Anterior cingulate cortex (tissue), 58 donors: ENCODE measurements at regions not wholly inside any gene's neighbourhood (a gene's known extent, or its start where the extent isn't known, plus 50 kb on each side); places are given as distances from the start of the nearest gene placed in this dataset.
A peak's percentile ranks its signal among the peaks of the same experiment; 100 is the strongest.
"Not testable (repeated sequence)": the region's sequence is repeated elsewhere in the genome, so short reads cannot be mapped to it uniquely, and the experiment has no call there.

Experiments used
- DNase-seq, 58 donors: peaks; one replicate each; lab custom pipeline; 2025; lab: John Stamatoyannopoulos, UW

DNA sequence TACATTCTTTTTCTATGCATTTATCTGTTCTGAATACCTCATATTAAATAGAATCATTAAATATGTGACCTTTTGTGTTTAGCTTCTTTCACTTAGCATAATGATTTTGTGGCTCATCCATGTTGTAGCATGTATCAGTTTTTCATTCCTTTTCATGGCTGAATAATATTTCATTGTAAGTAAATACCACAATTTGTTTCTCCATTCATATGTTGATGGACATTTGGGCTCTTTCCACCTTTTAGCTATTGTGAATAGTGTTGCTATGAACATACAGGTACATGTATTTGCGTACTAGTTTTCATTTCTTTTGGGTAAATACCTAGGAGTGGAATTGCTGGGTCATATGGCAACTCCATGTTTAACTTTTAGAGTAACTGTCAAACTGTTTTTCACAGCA, 85.1 kb downstream of the GNL3L start:
- no peak for DNase-seq

DNA sequence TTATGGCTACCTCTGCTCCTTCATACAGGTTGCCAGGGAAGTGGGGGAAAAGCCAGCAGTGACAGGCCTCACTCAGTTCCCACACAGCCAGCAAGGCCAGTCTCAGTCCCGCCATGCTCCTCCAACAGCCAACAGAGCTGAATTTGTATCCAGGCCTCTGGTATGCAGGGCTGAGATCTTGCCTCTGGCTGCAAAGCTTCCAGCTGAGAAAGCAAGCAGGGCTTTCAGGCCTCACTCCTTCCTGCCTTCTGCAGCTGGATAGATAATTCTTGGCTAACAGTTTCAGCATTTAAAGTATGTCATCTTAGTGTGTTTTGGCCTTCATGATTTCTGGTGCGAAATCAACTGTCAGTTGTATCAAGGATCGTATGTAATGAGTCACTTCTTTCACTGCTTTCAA, 103.6 kb downstream of the GNL3L start:
- DNase-seq, result no peak

DNA sequence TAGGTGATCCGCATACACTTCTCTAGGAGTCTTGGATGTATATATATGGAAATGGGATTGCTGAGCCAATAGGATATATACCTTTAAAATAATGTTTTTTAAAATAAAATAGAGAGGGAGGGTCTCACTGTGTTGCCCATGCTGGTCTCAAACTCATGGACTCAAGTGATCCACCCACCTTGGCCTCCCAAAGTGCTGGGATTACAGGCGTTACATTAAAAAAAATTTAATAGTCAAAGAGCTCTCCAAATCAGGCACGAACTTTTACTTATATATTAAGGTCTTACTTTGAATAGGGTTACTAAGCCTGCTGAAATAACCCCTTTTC, 109.0 kb downstream of the GNL3L start:
- DNase-seq, result no peak

DNA sequence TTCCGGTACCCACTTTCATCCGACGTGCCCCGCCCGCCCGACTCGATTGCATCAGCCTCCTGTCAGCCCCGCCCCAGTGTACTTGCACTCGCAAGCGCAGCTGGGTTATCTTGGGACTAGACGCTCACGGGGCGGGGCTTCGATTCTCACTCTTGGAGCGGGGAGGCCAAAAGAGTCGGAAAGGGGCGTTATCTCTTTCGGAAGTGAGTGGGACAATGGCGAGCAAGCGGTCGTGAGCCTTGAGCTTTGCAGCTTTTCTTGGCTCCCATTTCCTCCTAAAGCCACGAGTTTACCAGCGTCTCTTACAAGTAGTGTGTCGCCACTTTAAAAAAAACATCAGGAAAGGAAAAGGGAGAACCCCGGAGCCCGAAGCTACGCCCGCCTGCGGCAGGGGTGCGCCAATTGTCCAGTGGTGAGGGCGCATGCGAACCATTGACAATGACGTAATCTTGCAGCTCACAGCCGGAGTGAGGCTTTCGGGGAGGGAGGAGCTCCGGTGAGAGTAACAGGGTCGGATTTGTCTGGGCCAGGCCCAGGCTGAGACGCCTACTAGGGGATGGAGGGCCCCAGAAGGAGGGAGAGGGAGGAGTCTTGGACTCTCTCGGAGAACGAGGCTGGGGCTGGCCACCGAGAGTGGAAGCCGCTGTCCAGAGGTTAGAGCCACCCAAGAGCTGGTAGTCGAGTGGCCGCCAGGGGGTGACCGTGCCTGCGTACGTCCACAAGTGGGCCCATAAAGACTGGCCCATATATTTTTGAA, 109.5 kb downstream of the GNL3L start:
- DNase-seq, result peak; percentile 31 to 93 (median 82)

DNA sequence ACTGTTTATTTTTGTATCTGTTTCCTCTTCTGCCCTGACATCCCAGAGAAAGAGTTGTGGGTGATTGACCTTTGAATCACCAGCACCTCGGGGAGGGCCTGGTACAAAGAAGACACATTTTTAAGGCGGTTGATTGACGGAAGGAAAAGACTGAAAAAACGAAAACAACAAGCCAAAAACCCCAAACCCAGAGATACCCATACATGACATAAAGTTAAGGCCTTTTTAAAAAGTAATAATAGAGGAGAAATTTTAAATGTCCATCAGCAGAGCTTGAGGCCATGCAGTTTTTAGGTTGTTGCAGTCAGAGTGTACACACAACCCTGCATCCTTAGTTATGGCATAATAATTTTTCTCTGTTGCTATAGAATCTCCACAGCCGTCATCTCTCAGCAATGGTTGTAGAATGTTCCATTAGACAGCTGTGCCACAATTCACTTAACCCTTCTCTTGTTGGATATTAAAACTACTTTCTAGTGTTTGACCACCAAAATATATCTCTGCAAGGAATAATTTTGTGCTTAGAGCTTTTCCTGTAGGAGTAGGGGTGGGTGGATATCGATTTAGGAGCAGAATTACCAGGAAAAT, 110.2 kb downstream of the GNL3L start:
- no peak for DNase-seq

DNA sequence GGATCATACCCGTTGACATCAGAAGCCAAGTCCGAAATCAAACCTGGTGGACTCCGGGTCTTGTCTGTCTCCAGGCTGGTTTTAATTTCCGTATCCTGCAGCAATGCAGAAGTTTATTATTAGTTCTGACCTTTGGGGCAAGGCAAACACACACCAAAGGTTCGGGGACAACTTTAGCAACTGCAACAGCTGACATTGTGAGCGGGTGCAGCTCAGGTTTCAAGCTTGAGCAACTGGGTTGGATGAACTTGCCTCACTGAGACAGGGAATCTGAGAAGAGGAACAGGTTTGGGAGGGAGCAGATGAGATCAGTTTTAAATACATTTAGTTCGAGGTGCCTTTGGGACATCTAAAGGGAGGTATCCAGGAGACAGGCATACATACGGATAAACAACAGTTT, 110.7 kb downstream of the GNL3L start:
- DNase-seq, result peak in 2 of 58 donors; percentile 0

DNA sequence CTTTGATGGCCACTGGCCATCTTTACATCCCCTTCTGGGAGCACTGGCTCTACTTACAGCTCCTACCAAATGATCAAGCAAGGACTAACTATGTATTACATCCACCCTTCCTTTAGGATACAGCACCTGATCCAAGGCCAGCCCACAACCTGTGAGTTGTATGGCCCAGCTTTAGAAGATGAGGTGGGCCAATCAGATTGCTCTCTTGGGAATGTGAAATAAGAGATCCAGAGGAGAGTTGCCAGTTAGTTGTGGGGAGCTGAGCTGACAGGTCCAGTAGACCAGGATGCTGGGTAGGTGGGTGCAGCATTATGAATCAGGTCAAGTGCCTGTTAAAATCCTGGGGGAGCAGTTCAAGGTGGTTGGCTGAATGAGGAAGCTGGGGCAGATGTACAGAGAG, 111.5 kb downstream of the GNL3L start:
- DNase-seq, result no peak

DNA sequence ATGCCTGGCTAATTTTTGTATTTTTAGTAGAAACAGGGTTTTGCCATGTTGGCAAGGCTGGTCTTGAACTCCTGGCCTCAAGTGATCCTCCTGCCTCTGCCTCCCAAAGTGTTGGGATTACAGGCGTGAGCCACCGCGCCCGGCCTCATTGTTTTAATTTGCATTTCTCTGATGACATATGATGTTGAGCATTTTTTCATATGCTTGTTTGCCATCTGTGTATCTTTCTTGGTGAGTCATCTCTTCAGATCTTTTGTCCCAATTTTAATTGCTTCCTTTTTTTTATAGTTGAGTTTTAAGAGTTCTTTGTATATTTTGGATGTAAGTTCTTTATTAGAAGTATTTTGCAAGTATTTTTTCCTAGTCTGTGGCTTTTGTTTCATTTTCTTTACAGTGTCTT, 117.6 kb downstream of the GNL3L start:
- DNase-seq, result not testable (repeated sequence)

DNA sequence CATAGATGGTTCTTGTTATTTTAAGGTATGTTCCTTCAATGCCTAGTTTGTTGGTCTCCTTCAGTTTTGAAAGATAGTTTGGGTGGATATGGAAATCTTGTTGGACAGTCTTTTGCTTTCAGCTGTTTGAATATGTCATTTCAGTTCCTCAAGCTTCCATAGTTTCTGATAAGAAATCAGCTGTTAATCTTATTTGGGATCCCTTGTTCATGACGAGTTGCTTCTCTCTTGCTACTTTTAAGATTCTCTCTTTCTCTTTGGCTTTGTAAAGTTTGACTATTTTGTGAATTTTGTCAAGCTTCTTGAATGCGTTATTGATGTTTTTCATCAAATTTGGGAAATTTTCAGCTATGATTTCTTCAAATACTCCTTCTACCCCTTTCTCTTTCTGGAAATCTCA, 129.5 kb downstream of the GNL3L start:
- no peak for DNase-seq

DNA sequence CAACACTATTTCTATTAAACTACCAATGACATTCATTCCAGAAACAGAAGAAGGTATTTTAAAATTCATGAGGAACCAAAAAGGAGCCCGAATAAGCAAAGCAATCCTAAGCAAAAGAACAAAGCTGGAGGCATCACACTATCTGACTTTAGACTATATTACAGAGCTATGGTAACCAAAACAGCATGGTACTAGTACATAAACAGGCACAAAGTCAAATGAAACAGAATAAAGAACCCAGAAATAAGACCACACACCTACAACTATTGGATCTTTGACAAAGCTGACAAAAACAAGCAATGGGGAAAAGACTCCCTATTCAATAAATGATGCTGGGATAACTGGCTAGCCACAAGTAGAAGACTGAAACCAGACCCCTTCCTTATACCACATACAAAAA, 122.3 kb downstream of the ITIH6 start:
- DNase-seq, result no peak

DNA sequence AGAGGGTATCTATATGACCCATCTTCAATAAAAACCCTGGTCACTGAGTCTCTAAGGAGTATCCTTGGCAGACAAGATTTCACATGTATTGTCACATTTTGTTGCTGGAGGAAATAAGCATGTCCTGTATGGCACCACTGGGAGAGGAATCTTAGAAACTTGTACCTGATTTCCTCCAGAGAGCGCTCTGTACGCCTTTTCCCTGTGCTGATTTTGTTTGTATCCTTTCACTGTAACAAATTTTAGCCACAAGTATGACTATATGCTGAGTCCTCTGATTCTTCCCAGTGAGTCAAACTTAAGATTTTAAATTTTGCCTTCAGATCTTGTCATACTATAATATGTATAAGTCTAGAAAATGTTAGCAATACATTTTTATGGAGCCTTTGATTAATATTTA, 102.8 kb downstream of the ITIH6 start:
- DNase-seq, result no peak

DNA sequence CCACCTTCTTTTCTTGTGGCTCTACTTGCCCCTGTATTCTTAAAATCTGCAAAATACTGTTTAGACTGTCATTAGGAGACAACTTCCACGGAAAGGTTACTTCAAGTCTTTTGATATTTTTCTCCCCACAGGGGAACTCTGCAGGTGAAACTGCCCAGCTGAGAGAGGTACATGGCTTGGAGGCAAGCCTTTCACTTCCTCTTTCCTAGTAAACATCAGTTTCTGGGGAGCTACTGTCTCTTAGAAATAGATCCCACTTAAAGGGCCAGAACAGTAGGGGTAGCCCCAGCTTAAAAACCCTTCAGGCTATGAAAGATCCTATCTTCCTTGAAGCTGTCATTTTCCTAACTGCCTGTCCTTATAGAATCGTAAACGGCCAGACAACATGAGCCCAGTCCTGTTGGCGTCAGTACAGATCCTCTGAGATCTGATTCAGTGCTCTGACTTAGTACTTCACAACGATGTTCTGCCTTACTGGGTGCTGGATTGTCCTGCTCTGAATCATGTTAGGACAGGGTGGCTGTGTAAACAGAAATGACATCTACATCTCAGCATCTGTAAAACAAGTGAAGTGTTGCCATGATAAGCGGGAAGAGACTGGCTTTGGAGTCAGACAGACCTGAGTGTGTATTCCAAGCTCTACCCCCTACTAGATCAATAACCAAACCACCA, 102.1 kb downstream of the ITIH6 start:
- DNase-seq, result no peak
